Heart right ventricle (tissue), 16 donors: ENCODE measurements at regions not wholly inside any gene's neighbourhood (a gene's known extent, or its start where the extent isn't known, plus 50 kb on each side); places are given as distances from the start of the nearest gene placed in this dataset.

ENCODE experiments used
- ATAC-seq, 8 donors: fragments of 200-7000 bp; cut with Tn5 transposase; one replicate each; pipeline ENCODE4 v1.9.1; 2020; ENCODE audit warnings: mild to moderate bottlenecking in 8 of 8, moderate library complexity in 8 of 8, moderate number of reproducible peaks in 1 of 8
- DNase-seq, 2 donors: peaks; one replicate each; pipeline ENCODE4 v3.0.0-alpha.2; 2020
- H3K27ac ChIP-seq, 10 donors: fragments of 200-600 bp; sonication (generic) in 2 of 10; one replicate each; pipeline versions ENCODE4 v1.5.0 to v1.8.0; 2020 to 2022; ENCODE audit warnings: mild to moderate bottlenecking in 3 of 10
- H3K27me3 ChIP-seq, 7 donors: fragments of 200-600 bp; one replicate each; pipeline ENCODE4 v1.8.0; 2021 to 2022; ENCODE audit warnings: mild to moderate bottlenecking in 2 of 7
- H3K36me3 ChIP-seq, 9 donors: fragments of 200-600 bp; sonication (generic) in 1 of 9; one replicate each; pipeline versions ENCODE4 v1.5.0 to v1.8.0; 2020 to 2022; ENCODE audit warnings: mild to moderate bottlenecking in 2 of 9
- H3K4me1 ChIP-seq, 9 donors: fragments of 200-600 bp; sonication (generic) in 1 of 9; one replicate each; pipeline versions ENCODE4 v1.5.0 to v1.8.0; 2020 to 2022; ENCODE audit warnings: mild to moderate bottlenecking in 4 of 9
- H3K4me3 ChIP-seq, 10 donors: fragments of 200-600 bp; sonication (generic) in 2 of 10; one replicate each; pipeline versions ENCODE4 v1.5.0 to v1.8.0; 2020 to 2022; ENCODE audit warnings: mild to moderate bottlenecking in 7 of 10, moderate library complexity in 2 of 10
- H3K9me3 ChIP-seq, 11 donors: fragments of 200-600 bp in 10 of 11; sonication (generic) in 2 of 11; one replicate each; pipeline versions ENCODE4 v1.5.0 to v1.8.0; 2013 to 2022; ENCODE audit warnings: mild to moderate bottlenecking in 2 of 11, control low read depth in 1 of 11, moderate library complexity in 1 of 11
- CTCF ChIP-seq, 9 donors: fragments of 200-600 bp; sonication (generic) in 2 of 9; IDR thresholded peaks; one replicate each; pipeline versions ENCODE4 v1.5.0 to v1.8.0; 2021 to 2022; ENCODE audit warnings: antibody characterized with exemption in 9 of 9, mild to moderate bottlenecking in 5 of 9, moderate library complexity in 1 of 9
- WGBS, 2 donors: extraction: QIAGEN DNeasy Blood & Tissue Kit; methylation state at CpG; one replicate each; pipeline ENCODE4 v1.1.7; 2013; ENCODE audit warnings: inconsistent platforms in 1 of 2; 5-methylcytosine and 5-hydroxymethylcytosine counted together
- intact Hi-C, 10 donors: fragments of 100-400 bp; cut with DNase I; formaldehyde crosslinking; loops; one replicate each; pipeline versions ENCODE4 v1.11.1 to v1.14.2; 2022
- donor health status: Arrhythmogenic right ventricular cardiomyopathy.
- donor health status: ischemic (EF 13 %, LVEDD 7.1; RV severe dilation, severe dysfunction).
- donor health status: healthy with polysubstance abuse.
- donor health status: DM: no; HTN: yes; CAD: no.
- donor health status: DM: no; HTN: no; CAD: no.
- donor health status: ischemic (EF 25% LVEDD 6.9; RV normal size, moderate dysfunction).
- donor health status: ischemic (EF 25% LVEDD 5.7; RV mildly dilated, moderate dysfunction).
- donor health status: healthy.
- donor health status: DM: yes; HTN: yes; CAD: no.
- donor health status: Ischemic cardiomyopathy.
- donor health status: ischemic (EF 35%, LVEDD 5.7; RV mildly dilated, moderate dysfunction).
- donor health status: nonischemic (EF 11% LVEDD 7.7; RV severe dilation, severe dysfunction).
- donor health status: DM: yes; HTN: yes; CAD: no.
- donor health status: PGD.
- donor health status: ischemic (EF 29% LVEDD 5.4; RV normal size, mild dysfunction).
- donor health status: nonischemic (EF 23%, LVEDD 6.1; RV moderate dilation, normal function).

DNA sequence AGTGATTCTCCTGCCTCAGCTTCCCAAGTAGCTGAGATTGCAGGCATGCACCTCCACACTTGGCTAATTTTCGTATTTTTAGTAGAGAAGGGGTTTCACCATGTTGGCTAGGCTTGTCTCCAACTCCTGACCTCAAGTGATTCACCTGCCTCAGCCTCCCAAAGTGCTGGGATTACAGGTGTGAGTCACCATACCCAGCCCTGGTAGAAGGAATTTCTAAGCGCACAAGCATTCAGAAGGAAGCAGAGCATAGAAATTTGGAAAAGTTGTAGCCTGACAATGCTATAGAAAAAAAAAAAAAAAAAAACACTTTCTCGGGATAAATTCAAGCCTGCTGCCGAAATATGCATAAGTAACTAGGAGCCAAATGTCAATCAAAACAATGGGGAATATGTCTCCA lies 249.4 kb downstream of the GRB14 start:
- Histone ChIP-seq H3K4me3 (no peak overlapping the region), H3K27me3 (no peaks in the 10 kb centered on the region), H3K4me1 (no peaks in the 10 kb centered on the region), H3K9me3 (peaks cover 0 to 13% (median 0%) of the 10 kb centered on the region in 11 donors), H3K36me3 (no peaks in the 10 kb centered on the region), H3K27ac (no peak overlapping the region)
- no peak for TF ChIP-seq CTCF (IDR thresholded peaks at IDR 0.05)
- 80 to 81% methylated on average over 4 of the region's 4 CpGs for WGBS, 2 donors
- ATAC-seq = no peak
- DNase-seq = no peak
- intact Hi-C loops = no loop called here

DNA sequence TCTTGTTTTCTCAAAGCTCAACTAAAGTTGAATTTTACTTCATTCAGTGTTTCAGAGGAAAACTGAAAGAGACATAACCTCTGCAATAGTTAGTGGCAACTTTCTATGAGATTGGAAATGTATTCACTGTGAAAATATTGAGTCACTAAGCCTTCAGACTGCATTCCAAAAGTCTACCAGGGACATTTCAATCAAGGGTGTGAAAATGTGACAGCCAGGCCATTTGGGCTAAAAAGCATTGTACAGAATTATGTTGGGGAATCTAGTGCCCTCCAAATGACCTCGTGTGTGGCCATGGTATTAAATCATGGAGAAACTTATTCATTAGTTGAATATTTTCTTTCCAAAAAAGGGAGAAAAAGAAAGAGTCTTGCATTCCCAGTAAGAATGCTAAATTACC lies 251.9 kb downstream of the GRB14 start:
- 37 to 59% methylated on average over 1 of the region's 1 CpG for WGBS, 2 donors
- no peak for DNase-seq
- Histone ChIP-seq H3K4me3 (no peak overlapping the region), H3K9me3 (peaks cover 0 to 6% (median 0%) of the 10 kb centered on the region in 11 donors), H3K27me3 (no peaks in the 10 kb centered on the region), H3K27ac (no peak overlapping the region), H3K4me1 (no peaks in the 10 kb centered on the region), H3K36me3 (no peaks in the 10 kb centered on the region)
- ATAC-seq = no peak
- TF ChIP-seq CTCF (IDR thresholded peaks at IDR 0.05) = no peak
- intact Hi-C loops = no loop called here

GRCh38 chr2:164368896-164369295 lies 252.4 kb downstream of the GRB14 start:
- H3K36me3 ChIP-seq = no peaks in the 10 kb centered on the region
- ATAC-seq (no peak), DNase-seq (no peak)
- TF ChIP-seq CTCF (IDR thresholded peaks at IDR 0.05) = no peak
- H3K27ac ChIP-seq = no peak overlapping the region
- intact Hi-C loops = no loop called here
- peaks cover 0 to 6% (median 0%) of the 10 kb centered on the region in 11 donors for H3K9me3 ChIP-seq
- WGBS, 2 donors = 66 to 71% methylated on average over 2 of the region's 2 CpGs
- H3K4me3 ChIP-seq = no peak overlapping the region
- H3K4me1 ChIP-seq = no peaks in the 10 kb centered on the region
- no peaks in the 10 kb centered on the region for H3K27me3 ChIP-seq

- H3K27ac ChIP-seq = no peak overlapping the region
- TF ChIP-seq CTCF (IDR thresholded peaks at IDR 0.05) = no peak
- H3K36me3 ChIP-seq = no peaks in the 10 kb centered on the region
- H3K4me1 ChIP-seq = no peaks in the 10 kb centered on the region
- peaks cover 0 to 4% (median 0%) of the 10 kb centered on the region in 11 donors for H3K9me3 ChIP-seq
- no peak for DNase-seq
- ATAC-seq = no peak
- intact Hi-C loops = no loop called here
- no peaks in the 10 kb centered on the region for H3K27me3 ChIP-seq
- no peak overlapping the region for H3K4me3 ChIP-seq
These were observed 257.6 kb downstream of the GRB14 start for GRCh38 chr2:164363646-164364045.

DNA sequence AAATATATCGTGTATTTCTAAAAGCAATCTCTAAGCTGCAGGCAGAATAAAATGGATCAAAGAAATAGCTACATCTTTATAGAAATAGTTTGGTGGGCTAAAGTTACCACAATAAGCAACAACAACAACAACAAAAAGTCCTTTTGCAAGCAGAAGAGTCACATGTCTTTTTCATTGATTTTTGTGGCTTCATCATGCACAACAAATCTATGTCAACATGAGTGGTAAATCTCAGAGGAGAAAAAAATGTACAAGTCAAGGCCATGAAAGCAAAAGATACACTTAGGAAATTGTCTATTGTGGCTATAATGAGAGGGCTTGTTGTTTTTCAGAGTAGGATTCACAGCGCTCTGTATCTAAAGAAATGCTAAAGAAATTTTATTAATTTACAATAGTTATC lies 269.7 kb downstream of the GRB14 start:
- Histone ChIP-seq H3K36me3 (no peaks in the 10 kb centered on the region), H3K4me3 (no peak overlapping the region), H3K27me3 (no peaks in the 10 kb centered on the region), H3K9me3 (peaks cover 0 to 3% (median 0%) of the 10 kb centered on the region in 11 donors), H3K4me1 (no peaks in the 10 kb centered on the region), H3K27ac (no peak overlapping the region)
- no peak for TF ChIP-seq CTCF (IDR thresholded peaks at IDR 0.05)
- DNase-seq (no peak), ATAC-seq (no peak)
- intact Hi-C loops = no loop called here
- 88 to 96% methylated on average over 2 of the region's 2 CpGs for WGBS, 2 donors
